PC-3 (cell line): ENCODE measurements at regions not wholly inside any gene's neighbourhood (a gene's known extent, or its start where the extent isn't known, plus 50 kb on each side); places are given as distances from the start of the nearest gene placed in this dataset.

ENCODE experiments used
- ATAC-seq: fragments of 200-7000 bp; cut with Tn5 transposase; 2 replicates; pipeline ENCODE4 v1.9.1; 2020; ENCODE audit warnings: mild to moderate bottlenecking, moderate library complexity
- BruUV-seq: library from RNA; stranded (reverse); fragments of 400-500 nt; replicated peaks from 2 replicates; lab custom pipeline; 2021; lab: Mats Ljungman, UMichigan
- CTCF ChIA-PET: fragments of 300-600 bp; sonication (Branson Sonifier 250); formaldehyde crosslinking; loops from one replicate; lab custom pipeline; 2022; ENCODE audit warnings: antibody characterized with exemption; lab: Charles Lee
- POLR2A ChIA-PET: fragments of 300-600 bp; sonication (Branson Sonifier 250); formaldehyde crosslinking; loops from one replicate; lab custom pipeline; 2022; ENCODE audit warnings: antibody characterized with exemption; ENCODE audit not compliant: unreplicated experiment; lab: Charles Lee
- DNase-seq: peaks from one replicate; pipeline ENCODE4 v3.0.0-alpha.2; 2015
- H2AFZ ChIP-seq: fragments of 300-600 bp; sonication (generic); 2 replicates; pipeline ENCODE4 v1.6.0; 2016; ENCODE audit warnings: antibody characterized with exemption, low read length
- H3F3A ChIP-seq: fragments of 300-600 bp; sonication (generic); one replicate; pipeline ENCODE4 v1.6.0; 2017; ENCODE audit warnings: antibody characterized with exemption, low read length, control low read depth, mild to moderate bottlenecking; ENCODE audit not compliant: unreplicated experiment
- H3K27ac ChIP-seq: fragments of 300-600 bp; sonication (generic); 2 replicates; pipeline ENCODE4 v1.5.1; 2016; ENCODE audit warnings: mild to moderate bottlenecking, low read length
- H3K27me3 ChIP-seq: fragments of 300-600 bp; sonication (generic); 2 replicates; pipeline ENCODE4 v1.6.1; 2016; ENCODE audit warnings: low read length, mixed read lengths
- H3K36me3 ChIP-seq: fragments of 300-600 bp; sonication (generic); 2 replicates; pipeline ENCODE4 v1.6.1; 2016; ENCODE audit warnings: low read depth, mixed run types, low read length, mixed read lengths
- H3K4me1 ChIP-seq: fragments of 300-600 bp; sonication (generic); 2 replicates; pipeline ENCODE4 v1.5.1; 2016; ENCODE audit warnings: low read length; ENCODE audit not compliant: insufficient read depth
- H3K4me2 ChIP-seq: fragments of 300-600 bp; sonication (generic); 2 replicates; pipeline ENCODE4 v1.6.0; 2016; ENCODE audit warnings: low read length
- H3K4me3 ChIP-seq: fragments of 300-600 bp; sonication (generic); 2 replicates; pipeline ENCODE4 v1.5.1; 2016; ENCODE audit warnings: mild to moderate bottlenecking, low read length, mixed read lengths
- H3K79me2 ChIP-seq: fragments of 300-600 bp; sonication (generic); 2 replicates; pipeline ENCODE4 v1.6.1; 2017; ENCODE audit warnings: low read length, mixed read lengths
- H3K9ac ChIP-seq: fragments of 300-600 bp; sonication (generic); 2 replicates; pipeline ENCODE4 v1.6.0; 2016; ENCODE audit warnings: mild to moderate bottlenecking, low read length
- H3K9me2 ChIP-seq: fragments of 300-600 bp; sonication (generic); replicated peaks from 2 replicates; pipeline ENCODE4 v1.6.1; 2016; ENCODE audit warnings: mixed run types, low read length, mixed read lengths
- H3K9me3 ChIP-seq: fragments of 300-600 bp; sonication (generic); 2 replicates; pipeline ENCODE4 v1.6.1; 2016; ENCODE audit warnings: low read length, mixed read lengths
- H4K20me1 ChIP-seq: fragments of 300-600 bp; sonication (generic); 2 replicates; pipeline ENCODE4 v1.6.1; 2016; ENCODE audit warnings: low read length, mixed read lengths
- CTCF ChIP-seq: fragments of 300-600 bp; sonication (generic); conservative IDR thresholded peaks from 2 replicates; pipeline ENCODE4 v1.5.1; 2017; ENCODE audit warnings: antibody characterized with exemption, low read depth, mild to moderate bottlenecking, low read length
- EZH2 ChIP-seq: fragments of 300-600 bp; sonication (generic); IDR thresholded peaks from one replicate; pipeline ENCODE4 v1.6.1; 2017; ENCODE audit warnings: antibody characterized with exemption, mild to moderate bottlenecking, low read length; ENCODE audit not compliant: unreplicated experiment
- EZH2phosphoT487 ChIP-seq: fragments of 300-600 bp; sonication (generic); IDR thresholded peaks from 2 replicates; pipeline ENCODE4 v1.6.1; 2018; ENCODE audit warnings: mild to moderate bottlenecking, antibody characterized with exemption, low read length, borderline replicate concordance
- intact Hi-C: fragments of 100-400 bp; cut with micrococcal nuclease; formaldehyde crosslinking; loops from 2 replicates; pipeline ENCODE4 v1.9.0; 2023

DNA sequence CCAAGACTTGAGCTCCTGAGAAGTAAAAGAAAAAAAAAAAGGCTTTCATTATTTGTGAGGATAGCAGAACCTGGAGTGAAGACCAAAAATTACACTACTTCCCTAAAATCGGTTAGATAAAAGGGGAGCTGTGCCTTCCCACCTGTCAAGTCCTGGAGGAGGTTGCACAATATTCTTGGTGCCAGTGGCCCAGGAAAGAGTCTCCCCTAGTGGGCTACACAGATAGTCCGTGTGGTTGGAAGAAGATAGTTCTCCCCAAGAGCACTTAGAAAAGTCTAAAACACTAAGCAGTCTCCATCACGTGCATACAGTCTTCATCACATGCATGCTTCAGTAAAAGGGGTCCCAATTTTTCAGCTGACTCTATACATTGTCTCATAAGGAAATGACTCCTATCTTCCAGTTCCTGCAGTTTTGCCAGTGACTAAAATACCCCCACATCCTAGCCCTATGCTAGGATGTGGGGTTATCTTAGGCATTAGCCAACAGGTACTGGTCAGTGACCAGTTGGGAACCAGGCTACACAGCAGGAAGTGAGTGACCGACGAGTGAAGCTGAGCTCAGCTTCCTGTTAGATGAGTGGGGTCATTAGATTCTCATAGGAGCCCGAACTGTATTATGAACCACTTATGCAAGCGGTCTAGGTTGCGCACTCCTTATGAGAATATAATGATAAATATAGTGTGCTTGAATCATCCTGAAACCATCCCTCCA lies 199.5 kb upstream of the FAM83B start:
- no TSS peak for BruUV-seq
- Histone ChIP-seq H4K20me1 (no peaks in the 10 kb centered on the region), H3K4me2 (no peak overlapping the region), H3F3A (no peaks in the 10 kb centered on the region), H3K79me2 (no peaks in the 10 kb centered on the region), H3K9me3 (no peaks in the 10 kb centered on the region), H3K27me3 (no peaks in the 10 kb centered on the region), H3K4me1 (peaks cover 10% of the 10 kb centered on the region; the same call in 1 of the 2 replicates), H3K9me2 (no peaks in the 10 kb centered on the region), H3K27ac (no peak overlapping the region), H2AFZ (no peak overlapping the region), H3K4me3 (no peak overlapping the region), H3K36me3 (no peaks in the 10 kb centered on the region), H3K9ac (no peak overlapping the region)
- ChIA-PET CTCF (interaction anchor here (0.6 to 0.9 kb wide), 2 partner anchors 121 to 661 kb away, joined by 3 to 6 read pairs; no protein-coding TSS in a partner anchor), POLR2A (interaction anchor here (0.5 to 0.7 kb wide), 4 partner anchors 18 to 486 kb away, joined by 4 to 8 read pairs (median 6); no protein-coding TSS in a partner anchor)
- peak; percentile 50 for ATAC-seq
- TF ChIP-seq EZH2phosphoT487, result no peak
- intact Hi-C loops, result no loop called here
- DNase-seq, result no peak

DNA sequence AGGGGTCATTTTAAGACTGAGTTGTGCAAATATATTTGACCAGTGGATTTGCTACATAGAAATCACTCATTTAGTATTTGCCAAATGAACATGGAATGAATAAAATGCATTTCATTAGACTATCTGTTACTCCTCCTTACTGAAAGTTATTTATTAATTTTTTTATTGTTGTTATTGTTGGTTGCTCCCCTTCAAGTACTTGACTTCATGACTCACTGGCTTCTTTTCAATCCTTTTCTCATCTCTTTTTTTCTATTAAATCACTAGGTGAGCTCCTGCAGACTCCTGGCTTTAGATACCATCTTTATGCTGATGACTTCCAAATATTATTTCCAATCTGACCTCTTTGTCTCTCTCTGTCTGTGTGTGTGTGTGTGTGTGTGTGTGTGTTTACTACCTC lies 192.2 kb upstream of the FAM83B start:
- TF ChIP-seq EZH2 (no peak), CTCF (no peak), EZH2phosphoT487 (no peak)
- H3K36me3 ChIP-seq, result no peaks in the 10 kb centered on the region
- ChIA-PET CTCF (interaction anchor here (0.6 to 0.7 kb wide), 2 partner anchors 37 to 239 kb away, joined by 3 read pairs; no protein-coding TSS in a partner anchor), POLR2A (interaction anchor here (0.7 kb wide), 1 partner anchor 26 kb away, joined by 3 read pairs; no protein-coding TSS in a partner anchor)
- H4K20me1 ChIP-seq, result no peaks in the 10 kb centered on the region
- no peaks in the 10 kb centered on the region for H3K27me3 ChIP-seq
- ATAC-seq (peak; percentile 45), DNase-seq (peak; percentile 26)
- peaks cover 19% of the 10 kb centered on the region for H3K4me1 ChIP-seq
- H3K27ac ChIP-seq, result no peak overlapping the region
- no peaks in the 10 kb centered on the region for H3K9me2 ChIP-seq
- no peaks in the 10 kb centered on the region for H3K9me3 ChIP-seq
- H3K9ac ChIP-seq, result no peak overlapping the region
- no peak overlapping the region for H2AFZ ChIP-seq
- H3K4me3 ChIP-seq, result no peak overlapping the region
- intact Hi-C loops, result loop anchor here (10.0 kb wide), 1 partner anchor 280 kb away; no protein-coding TSS in a partner anchor
- H3K4me2 ChIP-seq, result peak overlapping the region; percentile 45
- no TSS peak for BruUV-seq
- no peaks in the 10 kb centered on the region for H3F3A ChIP-seq
- no peaks in the 10 kb centered on the region for H3K79me2 ChIP-seq

DNA sequence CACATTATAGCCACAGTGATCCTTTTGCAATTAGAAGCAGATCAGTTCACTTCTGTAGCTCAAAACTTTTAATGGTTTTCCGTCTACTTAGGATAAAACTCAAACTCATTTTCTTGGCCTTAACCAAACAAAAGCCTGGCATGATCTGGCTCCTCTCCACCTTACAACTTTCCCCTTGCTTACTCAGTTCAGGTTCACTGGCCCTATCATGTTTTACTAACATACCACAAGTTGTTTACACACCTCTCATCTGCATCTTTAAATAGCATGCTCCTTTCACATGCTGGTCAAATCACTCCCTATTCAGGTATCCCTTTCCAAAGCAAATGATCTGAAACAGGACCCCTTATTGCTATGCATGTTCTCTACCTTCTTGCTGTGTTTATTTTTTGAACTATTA lies 191.4 kb upstream of the FAM83B start:
- Histone ChIP-seq H3K9me2 (no peaks in the 10 kb centered on the region), H2AFZ (no peak overlapping the region), H3K9me3 (no peaks in the 10 kb centered on the region), H3K9ac (no peak overlapping the region), H4K20me1 (no peaks in the 10 kb centered on the region), H3K4me1 (peaks cover 19% of the 10 kb centered on the region), H3F3A (no peaks in the 10 kb centered on the region), H3K36me3 (no peaks in the 10 kb centered on the region), H3K27ac (0 out of 2 replicates have a peak overlapping the region, but pooled peaks have one; percentile 9), H3K4me3 (no peak overlapping the region), H3K27me3 (no peaks in the 10 kb centered on the region), H3K4me2 (peak overlapping the region; percentile 45), H3K79me2 (no peaks in the 10 kb centered on the region)
- peak; percentile 86 for DNase-seq
- ChIA-PET CTCF (interaction anchor here (0.6 kb wide), 1 partner anchor 238 kb away, joined by 3 read pairs; no protein-coding TSS in a partner anchor), POLR2A (no interaction called here)
- TF ChIP-seq CTCF (no peak), EZH2 (no peak), EZH2phosphoT487 (no peak)
- ATAC-seq, result peak; percentile 98
- intact Hi-C loops, result loop anchor here (10.0 kb wide), 1 partner anchor 280 kb away; no protein-coding TSS in a partner anchor
- no TSS peak for BruUV-seq
